Cardiac muscle cell (in vitro differentiated cells and primary cell): ENCODE measurements at regions not wholly inside any gene's neighbourhood (a gene's known extent, or its start where the extent isn't known, plus 50 kb on each side); places are given as distances from the start of the nearest gene placed in this dataset.
"Not testable (repeated sequence)": the region's sequence is repeated elsewhere in the genome, so short reads cannot be mapped to it uniquely, and the experiment has no call there.

Source experiments
- DNase-seq, 2 donors: peaks; one replicate each; pipeline versions ENCODE4 v3.0.0 to v3.0.0-alpha.2; 2010 to 2017; ENCODE audit warnings: low read depth in 1 of 2, low spot score in 1 of 2
- H3K27ac ChIP-seq: fragments of 200-600 bp; sonication (generic); 2 replicates; pipeline ENCODE4 v1.5.1; 2016
- H3K27me3 ChIP-seq: fragments of 200-600 bp; sonication (generic); 2 replicates; pipeline ENCODE4 v1.6.0; 2016; ENCODE audit warnings: control low read depth
- H3K36me3 ChIP-seq: fragments of 200-600 bp; sonication (generic); 2 replicates; pipeline ENCODE4 v1.5.1; 2016; ENCODE audit warnings: control low read depth
- H3K4me1 ChIP-seq: fragments of 200-600 bp; sonication (generic); 2 replicates; pipeline ENCODE4 v1.8.1; 2017; ENCODE audit warnings: low read depth, mild to moderate bottlenecking, mixed run types
- H3K4me3 ChIP-seq: fragments of 200-600 bp; sonication (generic); 2 replicates; pipeline ENCODE4 v1.5.1; 2016; ENCODE audit warnings: mild to moderate bottlenecking
- H3K9me3 ChIP-seq: fragments of 200-600 bp; sonication (generic); 2 replicates; pipeline ENCODE4 v1.5.1; 2017; ENCODE audit warnings: low read depth, mild to moderate bottlenecking, control low read depth
- CTCF ChIP-seq: IDR thresholded peaks from 2 replicates; pipeline ENCODE4 v1.5.1; 2012; ENCODE audit warnings: low read depth, mild to moderate bottlenecking, low read length

DNA sequence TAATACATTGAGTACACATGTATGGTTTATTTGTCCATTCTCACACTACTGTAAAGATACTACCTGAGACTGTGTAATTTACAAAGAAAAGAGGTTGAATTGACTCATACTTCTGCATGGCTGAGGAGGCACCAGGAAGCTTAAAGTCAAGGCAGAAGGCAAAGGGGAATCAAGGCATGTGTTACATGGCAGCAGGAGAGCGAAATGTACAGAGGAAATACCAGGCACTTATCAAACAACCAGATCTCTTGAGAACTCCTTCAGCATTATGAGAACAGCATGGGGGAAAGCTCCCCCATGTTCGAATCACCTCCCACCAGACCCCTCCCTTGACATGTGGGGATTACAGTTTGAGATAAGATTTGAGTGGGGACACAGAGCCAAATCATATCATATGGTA, 666.3 kb downstream of the ZBBX start:
- DNase-seq, result no peak
- Histone ChIP-seq H3K27me3 (no peaks in the 10 kb centered on the region), H3K9me3 (no peaks in the 10 kb centered on the region), H3K4me3 (no peak overlapping the region), H3K27ac (no peak overlapping the region), H3K4me1 (peaks cover 4% of the 10 kb centered on the region), H3K36me3 (no peaks in the 10 kb centered on the region)
- no peak for TF ChIP-seq CTCF

DNA sequence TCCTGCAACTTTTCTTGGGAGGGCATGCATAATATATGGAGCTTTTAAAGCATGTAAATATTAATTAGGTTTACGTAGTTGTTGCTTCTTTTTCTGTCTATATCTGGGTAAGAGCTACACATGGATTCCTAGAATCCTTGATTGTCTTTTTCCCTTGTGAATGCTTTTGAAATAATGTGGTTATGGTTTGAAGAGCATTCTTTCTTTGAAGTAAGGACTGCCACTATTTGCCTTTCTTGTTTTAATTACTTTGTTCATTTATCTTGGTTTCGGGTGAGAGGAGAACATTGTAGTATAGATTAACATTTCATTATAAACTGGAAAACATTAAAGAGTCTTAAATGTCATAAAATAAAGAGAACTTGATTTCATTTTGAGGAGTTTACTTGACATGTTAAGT, 674.0 kb downstream of the ZBBX start:
- Histone ChIP-seq H3K27me3 (no peaks in the 10 kb centered on the region), H3K9me3 (no peaks in the 10 kb centered on the region), H3K36me3 (no peaks in the 10 kb centered on the region), H3K27ac (no peak overlapping the region), H3K4me3 (no peak overlapping the region), H3K4me1 (no peaks in the 10 kb centered on the region)
- no peak for TF ChIP-seq CTCF
- no peak for DNase-seq

GRCh38 chr3:166697495-166697894, 682.6 kb downstream of the ZBBX start:
- Histone ChIP-seq H3K36me3 (no peaks in the 10 kb centered on the region), H3K4me3 (no peak overlapping the region), H3K27ac (no peak overlapping the region), H3K27me3 (no peaks in the 10 kb centered on the region), H3K4me1 (no peaks in the 10 kb centered on the region), H3K9me3 (no peaks in the 10 kb centered on the region)
- no peak for DNase-seq
- no peak for TF ChIP-seq CTCF

- no peak overlapping the region for H3K4me3 ChIP-seq
- H3K36me3 ChIP-seq, result no peaks in the 10 kb centered on the region
- no peak for DNase-seq
- no peaks in the 10 kb centered on the region for H3K27me3 ChIP-seq
- no peak for TF ChIP-seq CTCF
- H3K4me1 ChIP-seq, result no peaks in the 10 kb centered on the region
- H3K27ac ChIP-seq, result no peak overlapping the region
- H3K9me3 ChIP-seq, result no peaks in the 10 kb centered on the region
These were observed 684.0 kb downstream of the ZBBX start for GRCh38 chr3:166696103-166696502.

- no peaks in the 10 kb centered on the region for H3K4me1 ChIP-seq
- DNase-seq, result no peak
- no peak overlapping the region for H3K27ac ChIP-seq
- TF ChIP-seq CTCF, result no peak
- no peak overlapping the region for H3K4me3 ChIP-seq
- no peaks in the 10 kb centered on the region for H3K27me3 ChIP-seq
- H3K9me3 ChIP-seq, result no peaks in the 10 kb centered on the region
- no peaks in the 10 kb centered on the region for H3K36me3 ChIP-seq
These were observed 691.4 kb downstream of the ZBBX start for GRCh38 chr3:166688665-166689064.

- no peaks in the 10 kb centered on the region for H3K4me1 ChIP-seq
- no peaks in the 10 kb centered on the region for H3K27me3 ChIP-seq
- no peak overlapping the region for H3K4me3 ChIP-seq
- H3K36me3 ChIP-seq, result no peaks in the 10 kb centered on the region
- DNase-seq, result no peak
- H3K9me3 ChIP-seq, result no peaks in the 10 kb centered on the region
- no peak for TF ChIP-seq CTCF
- no peak overlapping the region for H3K27ac ChIP-seq
These were observed 694.9 kb downstream of the ZBBX start for GRCh38 chr3:166685246-166685645.

GRCh38 chr3:166684077-166684476, 696.0 kb downstream of the ZBBX start:
- not testable (repeated sequence) for H3K27ac ChIP-seq, DNase-seq, H3K9me3 ChIP-seq, H3K4me1 ChIP-seq, H3K36me3 ChIP-seq, H3K27me3 ChIP-seq, H3K4me3 ChIP-seq
